ENCODE measurements at regions not wholly inside any gene's neighbourhood (a gene's known extent, or its start where the extent isn't known, plus 50 kb on each side); places are given as distances from the start of the nearest gene placed in this dataset.
"Not testable (repeated sequence)": the region's sequence is repeated elsewhere in the genome, so short reads cannot be mapped to it uniquely, and the experiment has no call there.

DNA sequence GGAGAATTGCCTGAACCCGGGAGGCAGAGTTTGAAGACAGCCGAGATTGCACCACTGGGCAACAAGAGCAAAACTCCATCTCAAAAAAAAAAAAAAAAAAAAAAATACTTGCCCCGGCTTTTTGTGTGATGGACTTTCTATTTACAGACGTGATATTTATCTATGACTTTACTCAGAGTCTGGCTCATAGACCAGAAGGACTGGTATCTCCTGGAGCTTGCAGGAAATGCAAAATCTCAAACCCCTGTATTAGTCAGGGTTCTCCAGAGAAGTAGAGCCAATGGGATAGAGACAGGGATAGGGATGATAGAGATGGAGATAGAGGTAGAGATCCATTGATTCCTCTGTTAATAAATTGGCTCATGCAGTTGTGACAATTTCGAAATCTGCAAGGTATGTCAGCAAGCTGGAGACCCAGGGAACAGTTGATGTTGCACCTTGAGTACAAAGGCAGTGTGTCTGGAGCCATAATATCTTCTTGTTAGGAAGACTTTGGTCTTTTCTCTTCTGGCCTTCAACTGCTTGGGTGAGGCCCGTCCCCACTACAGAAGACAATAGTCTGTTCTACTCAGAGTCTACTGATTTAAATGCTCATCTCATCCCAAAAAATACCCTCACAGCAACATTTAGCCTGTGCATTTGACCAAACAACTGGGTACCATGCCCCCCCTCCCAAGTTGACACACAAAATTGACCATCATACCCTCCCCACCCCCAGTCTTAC, 195.4 kb upstream of the MSX2 start:
- no peak for DNase-seq

DNA sequence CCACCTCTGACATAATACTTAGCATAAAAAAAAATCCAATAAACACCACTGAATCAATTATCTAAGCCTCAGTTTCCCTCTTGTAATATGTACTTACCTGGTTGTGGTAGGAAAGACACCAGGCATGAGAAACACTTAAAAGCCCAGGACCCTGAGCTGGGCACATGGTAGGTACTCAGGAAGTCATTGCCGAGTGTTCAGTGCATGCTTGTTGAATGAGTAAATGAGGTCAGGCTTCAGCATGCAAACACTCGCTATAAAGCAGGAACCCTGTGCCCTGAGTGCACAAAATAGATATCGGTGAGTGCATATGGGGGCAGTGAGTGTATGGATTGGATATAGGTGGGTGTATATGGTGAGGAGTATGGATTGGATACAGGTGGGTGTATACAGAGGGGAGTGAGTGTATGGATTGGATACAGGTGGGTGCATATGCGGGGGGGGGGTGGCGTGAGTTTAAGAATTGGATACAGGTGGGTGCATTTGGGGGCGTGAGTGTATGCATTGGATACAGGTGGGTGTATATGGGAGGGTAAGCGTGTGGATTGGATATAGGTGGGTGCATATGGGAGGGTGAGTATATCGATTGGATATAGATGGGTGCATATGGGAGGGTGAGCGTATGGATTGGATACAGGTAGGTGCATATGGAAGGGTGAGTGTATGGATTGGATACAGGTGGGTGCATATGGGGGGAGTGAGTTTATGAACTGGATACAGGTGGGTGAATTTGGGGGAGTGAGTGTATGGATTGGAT, 194.3 kb upstream of the MSX2 start:
- DNase-seq, result no peak

DNA sequence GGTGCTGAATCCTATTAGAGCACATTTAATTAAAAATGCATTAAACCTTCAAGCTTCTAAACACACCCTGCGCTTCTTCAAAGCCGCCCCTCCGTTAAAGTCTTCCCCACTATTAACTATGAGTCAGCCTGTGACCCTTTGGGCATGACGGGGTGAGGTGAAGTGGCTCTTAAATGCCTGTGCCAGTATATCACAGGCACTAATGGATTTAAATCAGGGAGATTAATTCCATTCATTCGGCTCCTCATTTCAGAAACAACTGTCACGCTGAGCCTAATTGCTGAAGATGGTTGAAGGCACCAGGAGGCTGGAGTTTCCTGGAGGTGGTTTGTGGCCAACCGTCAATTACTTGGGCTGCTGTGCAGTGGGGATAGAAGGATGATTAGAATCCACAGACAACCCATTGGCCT, 192.6 kb upstream of the MSX2 start:
- no peak for DNase-seq

DNA sequence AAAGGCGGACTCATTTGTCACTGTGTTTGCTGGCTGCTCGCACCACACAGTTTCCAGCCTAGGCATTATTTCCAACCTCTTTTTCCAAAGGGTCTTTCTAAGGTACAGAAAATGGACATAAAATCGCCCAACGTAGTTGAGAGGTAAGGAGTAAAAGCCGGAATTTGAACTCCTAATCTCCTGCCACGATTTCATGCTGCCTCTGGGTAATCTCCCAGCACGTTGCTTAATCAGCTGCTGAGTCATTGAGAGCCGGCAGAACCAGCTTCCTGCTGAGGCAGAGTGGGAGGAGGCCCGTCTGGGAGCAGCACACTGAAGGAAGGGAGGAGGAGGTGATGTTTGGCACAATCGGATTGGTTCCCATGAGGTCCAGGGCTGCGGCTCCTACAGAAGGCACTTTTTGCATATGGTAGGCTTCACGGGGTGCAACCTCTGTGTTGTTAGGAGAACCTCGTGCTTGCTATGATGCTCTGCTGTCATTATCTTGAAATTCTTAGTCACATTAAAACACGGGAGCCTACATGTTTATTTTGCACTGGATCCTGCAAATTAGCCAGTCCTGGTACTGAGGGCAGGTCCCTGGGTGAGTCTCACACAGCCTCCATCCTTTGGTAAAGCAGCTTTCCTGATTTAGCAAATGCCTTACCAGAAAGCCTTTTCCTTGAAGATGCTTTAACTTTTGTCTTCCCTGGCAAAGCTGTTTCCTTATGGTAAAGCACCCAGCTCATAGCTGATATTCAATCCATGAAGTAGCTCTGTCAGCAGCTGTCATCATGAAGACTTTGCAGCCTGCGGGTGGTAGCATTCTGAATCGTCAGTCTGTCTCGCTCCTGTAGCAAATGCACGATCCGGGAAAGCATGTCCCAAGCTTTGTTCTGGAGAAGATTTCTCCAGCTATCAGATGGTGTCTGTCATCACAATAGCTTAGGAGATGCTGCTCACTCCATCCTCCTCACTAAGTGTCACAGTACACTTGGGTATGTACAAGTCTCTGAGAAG, 191.6 kb upstream of the MSX2 start:
- DNase-seq, result peak; percentile 62

DNA sequence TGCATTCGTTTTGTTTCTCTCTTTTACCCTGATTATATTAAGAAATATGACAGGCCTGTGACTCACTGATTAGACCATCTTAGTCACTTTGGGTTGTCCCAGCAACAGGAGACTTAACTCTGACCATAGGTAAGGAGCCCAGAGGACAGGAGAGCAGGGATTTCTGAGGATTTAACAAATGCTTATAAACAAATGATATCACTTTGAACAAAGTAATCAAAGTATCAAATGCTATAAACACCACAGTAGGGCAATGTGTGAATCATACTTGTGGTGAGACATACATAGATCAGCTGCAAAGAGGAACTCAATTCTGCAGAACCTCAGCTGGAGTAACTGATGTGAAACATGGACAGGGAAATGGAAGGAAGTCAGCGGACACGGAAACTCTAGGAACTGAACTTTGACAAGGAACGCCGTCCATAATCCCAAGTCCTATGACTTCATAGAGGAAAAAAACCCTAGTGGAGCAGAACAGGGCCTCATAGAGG, 190.6 kb upstream of the MSX2 start:
- DNase-seq, result no peak

DNA sequence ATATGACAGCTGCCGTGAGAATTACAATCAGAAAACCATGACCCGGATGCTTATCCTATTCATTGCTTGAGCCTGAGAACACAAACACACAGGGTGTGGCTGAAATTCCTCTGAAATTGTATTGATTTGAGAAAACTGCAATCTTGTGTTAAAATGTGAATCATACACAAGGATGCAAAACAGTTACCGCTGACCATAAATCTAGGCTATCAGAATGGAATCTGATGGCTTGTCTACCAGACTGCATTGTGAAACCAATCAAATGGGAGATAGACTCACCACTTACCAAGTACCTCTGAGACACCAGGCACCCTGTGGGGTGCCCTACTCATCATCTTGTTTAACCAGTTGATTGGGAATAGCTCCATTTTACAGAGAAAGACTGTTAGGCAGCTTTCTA, 188.7 kb upstream of the MSX2 start:
- no peak for DNase-seq

DNA sequence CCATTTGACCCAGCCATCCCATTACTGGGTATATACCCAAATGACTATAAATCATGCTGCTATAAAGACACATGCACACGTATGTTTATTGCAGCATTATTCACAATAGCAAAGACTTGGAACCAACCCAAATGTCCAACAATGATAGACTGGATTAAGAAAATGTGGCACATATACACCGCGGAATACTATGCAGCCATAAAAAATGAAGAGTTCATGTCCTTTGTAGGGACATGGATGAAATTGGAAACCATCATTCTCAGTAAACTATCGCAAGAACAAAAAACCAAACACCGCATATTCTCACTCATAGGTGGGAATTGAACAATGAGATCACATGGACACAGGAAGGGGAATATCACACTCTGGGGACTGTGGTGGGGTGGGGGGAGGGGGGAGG, 184.6 kb upstream of the MSX2 start:
- not testable (repeated sequence) for DNase-seq

DNA sequence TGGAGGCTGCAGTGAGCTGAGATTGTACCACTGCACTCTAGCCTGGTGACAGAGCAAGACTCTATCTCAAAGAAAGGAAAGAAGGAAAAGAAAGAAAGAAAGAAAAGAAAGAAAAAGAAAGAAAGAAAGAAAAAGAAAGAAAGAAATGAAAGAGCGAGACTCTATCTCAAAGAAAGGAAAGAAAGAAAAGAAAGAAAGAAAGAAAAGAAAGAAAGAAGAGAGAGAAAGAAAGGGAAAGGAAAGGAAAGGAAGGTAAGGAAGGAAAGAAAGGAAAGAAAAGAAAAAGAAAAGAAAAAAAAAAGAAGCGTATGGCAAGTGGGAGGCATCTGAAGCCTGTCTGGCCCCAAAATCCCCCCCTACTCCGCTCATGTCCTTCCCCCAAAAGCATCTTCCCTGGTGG, 182.3 kb upstream of the MSX2 start:
- DNase-seq, result no peak

DNA sequence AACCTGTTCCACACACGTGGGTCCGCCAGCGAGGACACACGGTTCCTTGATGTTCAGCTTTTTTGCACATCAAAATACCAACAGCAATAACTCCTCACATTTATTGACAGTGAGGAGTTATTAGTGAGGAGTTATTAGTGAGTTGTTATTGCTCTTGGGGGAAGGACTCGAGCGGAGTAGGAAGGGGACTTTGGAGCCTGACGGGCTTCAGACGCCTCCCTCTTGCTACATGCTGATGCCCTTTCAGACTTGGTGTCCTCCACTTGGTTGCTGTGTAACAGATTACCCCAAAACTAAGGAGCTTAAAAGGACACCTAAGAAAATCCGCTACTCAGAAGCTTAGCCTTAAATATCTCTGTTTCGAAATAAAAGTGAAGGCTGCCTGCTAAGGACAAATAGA, 181.9 kb upstream of the MSX2 start:
- no peak for DNase-seq

DNA sequence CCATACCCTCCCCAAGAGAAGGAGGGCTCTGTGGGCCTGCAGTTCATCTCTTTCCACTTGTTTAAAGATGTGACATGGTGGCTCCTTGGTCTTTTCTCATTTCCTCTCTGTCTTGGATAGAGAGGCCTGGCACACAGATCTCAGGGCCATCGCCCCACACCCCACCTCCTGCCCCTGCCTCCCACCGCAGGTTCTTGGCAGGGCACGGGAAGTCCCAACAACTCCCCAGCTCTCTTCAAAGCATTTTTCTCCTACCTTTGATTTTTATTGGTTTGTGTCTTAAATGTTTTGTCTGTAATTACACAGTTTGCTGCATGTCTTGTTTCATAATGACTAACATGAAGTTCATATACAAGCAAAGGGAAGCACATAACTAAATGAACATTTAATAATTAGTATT, 178.5 kb upstream of the MSX2 start:
- no peak for DNase-seq

DNA sequence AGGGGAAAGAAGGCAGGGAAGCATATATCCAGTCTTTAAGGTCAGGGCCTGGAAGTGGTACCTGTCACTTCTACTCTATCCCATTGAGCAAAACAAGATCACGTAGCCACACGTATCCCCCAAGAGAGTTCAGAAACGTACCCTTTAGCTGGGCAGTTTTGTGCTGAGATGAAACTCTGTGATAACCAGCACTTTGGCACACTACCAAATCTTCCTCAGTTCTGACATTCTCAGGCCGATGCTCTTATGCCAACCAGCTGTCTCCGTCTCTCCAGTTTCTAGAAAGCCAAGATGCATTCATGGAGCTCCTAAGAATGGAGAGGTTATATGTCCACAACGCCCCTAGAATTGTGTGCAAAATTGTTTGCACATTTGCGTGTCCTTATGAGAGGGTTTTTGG, 176.6 kb upstream of the MSX2 start:
- no peak for DNase-seq

DNA sequence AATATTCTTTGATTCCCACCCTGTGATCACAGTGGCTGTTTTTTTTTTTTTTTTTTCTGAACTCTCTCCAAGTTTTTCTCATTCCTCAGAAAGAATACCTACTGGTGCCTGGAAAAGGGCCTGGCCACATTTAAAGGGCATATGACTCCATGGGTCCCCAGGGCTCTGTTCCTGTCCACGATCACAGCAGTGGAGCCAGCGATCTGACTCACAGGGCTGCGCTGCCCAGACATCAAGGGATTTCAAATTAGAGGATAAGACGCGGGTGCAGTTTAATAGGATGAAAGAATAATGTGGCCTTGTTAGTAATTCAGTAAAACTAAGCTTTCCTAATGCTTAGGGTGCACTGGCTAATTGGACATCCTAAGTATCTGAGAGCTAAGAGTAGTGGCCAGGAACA, 175.1 kb upstream of the MSX2 start:
- DNase-seq, result no peak

DNA sequence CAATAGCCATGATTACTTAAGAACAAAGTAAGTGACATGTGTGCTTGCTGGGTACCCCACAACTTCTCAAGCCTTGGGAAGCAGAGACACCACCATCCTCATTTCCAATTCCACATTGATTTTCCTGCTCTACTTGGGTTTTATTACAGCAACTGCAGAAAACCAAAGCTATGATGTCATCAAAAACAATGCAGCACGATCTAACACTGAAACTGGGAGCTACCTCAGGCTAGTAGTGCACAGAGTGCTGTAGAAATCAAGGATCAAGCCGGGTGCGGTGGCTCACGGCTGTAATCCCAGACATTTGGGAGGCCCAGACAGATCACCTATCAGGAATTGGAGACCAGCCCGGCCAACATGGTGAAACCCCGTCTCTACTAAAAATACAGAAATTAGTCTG, 174.4 kb upstream of the MSX2 start:
- no peak for DNase-seq

DNA sequence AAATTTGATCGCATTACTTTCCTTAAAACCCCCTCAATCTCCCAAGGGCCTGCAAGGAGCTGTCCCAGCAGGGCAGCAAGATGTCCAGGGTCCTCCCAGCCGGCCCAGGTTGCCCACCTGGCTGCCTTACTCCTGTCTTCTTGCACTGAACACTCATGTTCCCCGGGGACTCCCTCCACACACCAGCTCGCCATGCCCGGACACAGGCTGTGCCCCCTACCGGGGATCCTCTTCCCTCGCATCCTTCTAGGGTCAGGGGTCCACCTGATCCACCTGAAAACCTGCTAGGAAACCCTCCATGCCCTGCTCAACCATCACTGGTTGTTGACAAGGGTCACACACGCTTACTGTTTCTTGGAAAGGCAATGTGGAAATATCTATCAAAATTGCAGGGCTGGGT, 172.0 kb upstream of the MSX2 start:
- DNase-seq, result no peak

DNA sequence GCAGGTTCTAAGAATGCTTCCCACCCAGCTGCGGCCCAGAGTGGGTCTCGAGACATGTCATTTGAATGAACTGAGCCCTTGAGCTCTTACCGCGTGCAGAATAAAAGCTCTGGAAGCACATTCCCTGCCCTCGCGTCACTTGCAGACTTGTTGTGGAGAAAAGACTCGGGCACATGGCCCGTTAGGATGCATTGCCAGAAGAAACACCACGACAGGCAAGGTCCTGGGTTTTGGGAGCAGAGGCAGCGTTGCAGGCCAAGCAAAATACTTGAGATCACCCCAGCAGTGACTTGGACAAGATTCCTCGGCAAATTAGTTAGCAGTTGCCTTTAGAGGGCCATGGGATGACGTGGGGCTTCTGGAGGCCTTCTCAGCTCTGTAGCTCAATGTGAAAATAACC, 170.8 kb upstream of the MSX2 start:
- no peak for DNase-seq

DNA sequence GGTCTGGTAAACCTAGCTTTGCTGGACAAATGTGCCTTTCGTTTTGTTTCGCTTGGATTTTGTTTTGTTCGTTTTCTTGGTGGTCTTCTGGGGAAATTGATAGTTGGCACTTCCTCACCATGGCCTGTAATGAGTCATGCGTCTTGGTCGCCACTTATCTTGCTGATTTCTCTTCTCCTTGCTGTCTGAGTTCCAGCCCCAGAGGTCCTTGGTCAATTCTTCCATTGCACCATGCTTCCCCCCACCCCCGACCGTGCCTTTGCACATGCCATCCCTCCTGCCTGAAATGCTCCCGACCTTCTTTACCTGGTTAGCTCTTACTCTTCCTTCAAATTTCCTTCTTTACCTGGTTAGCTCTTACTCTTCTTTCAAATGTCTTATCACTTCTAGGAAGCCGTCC, 168.7 kb upstream of the MSX2 start:
- DNase-seq, result no peak

DNA sequence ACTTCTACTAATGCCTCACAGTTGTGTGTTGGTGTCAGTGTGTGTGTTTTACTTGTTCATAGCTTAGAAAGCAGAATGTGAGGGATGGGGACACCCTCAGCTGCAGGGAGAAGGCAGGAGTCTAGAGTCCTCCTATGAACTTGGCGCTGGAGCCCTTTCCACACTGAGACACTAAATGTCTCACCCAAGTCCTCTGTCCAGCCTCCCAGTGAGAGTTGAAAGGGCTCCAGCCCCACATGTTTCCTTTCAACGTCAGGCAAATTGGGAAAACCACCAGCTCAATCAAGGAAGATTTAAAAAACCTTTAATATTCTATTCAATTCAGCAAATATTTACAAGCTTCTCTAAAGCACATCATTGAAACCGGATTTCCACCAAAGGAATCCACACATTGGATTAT, 167.6 kb upstream of the MSX2 start:
- DNase-seq, result no peak

DNA sequence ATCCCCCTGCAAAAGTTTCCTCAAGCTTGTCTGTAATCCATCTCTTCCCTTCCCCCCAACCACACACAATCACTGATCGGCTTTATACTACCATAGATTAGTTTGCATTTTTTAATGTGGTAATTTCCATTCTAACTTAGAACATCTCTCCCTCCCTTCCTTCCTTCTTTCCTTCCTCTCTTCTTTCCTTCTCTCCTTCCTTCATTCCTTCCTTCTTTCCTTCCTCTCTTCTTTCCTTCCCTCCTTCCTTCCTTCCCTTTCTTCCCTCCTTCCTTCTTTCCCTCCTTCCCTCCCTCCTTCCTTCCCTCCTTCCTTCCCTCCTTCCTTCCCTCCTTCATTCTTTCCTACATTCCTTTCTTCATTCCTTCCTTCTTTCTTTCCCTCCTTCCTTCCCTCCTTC, 166.2 kb upstream of the MSX2 start:
- DNase-seq, result no peak

DNA sequence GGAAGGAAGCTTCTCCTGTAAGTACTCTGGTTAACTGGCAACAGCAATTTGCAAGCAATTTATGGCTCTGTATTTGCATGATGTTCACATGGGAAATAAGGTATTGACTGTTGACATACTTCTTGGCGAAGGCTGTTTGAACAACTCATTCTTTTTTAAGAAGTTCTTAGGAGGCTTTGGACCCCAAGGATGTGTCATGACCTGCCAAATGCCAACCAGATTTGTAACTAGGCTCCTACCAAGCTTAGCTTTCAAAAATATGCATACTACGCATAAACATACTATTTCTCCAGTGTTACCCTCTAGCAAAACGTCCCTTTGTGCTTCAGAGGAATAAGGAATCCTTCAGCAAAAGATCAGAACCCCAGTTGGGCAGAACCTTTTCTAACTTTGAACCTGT, 165.2 kb upstream of the MSX2 start:
- no peak for DNase-seq

DNA sequence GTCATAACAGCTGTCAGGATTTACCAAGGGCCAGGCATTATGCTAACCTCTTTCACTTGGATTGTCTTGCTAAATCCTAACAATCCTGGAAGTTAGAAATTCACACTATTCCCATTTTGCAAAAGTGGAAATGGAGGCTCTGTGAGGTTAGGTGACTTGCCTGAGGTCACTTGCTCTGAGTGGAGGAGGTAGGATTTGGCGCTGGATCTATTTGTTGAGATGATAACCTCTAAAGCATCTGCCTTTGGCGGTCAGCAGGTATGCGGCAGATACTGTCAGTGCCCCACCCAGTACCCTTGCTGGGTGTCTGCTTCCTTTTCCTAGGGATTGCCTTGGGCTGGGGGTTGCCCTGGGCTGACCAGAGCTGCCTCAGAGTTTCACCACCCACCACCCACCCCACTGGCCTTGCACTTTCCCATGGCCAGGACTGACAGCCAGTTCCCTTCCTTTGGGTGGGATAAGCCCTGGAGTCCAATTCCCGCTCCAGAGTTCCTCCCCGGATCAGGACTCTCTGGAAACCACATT, 164.8 kb upstream of the MSX2 start:
- DNase-seq, result no peak

DNA sequence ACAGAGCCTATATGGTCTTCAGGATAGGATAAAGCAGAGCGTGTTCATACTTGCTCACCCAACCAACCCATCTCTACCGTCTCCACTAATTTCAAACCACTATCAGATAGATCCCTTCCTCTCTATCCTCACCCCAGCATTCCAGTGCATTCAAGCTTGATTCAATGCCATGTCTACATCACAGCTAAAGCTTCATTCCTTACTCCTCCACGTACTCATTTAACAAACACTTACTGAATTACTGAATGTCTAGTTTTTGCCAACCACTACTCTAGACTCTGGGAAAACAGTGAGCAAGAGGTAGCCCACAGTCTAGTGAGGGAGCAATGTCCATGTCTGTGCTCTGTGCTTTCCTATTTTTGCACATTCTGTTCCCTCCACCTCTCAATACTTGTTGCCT, 163.5 kb upstream of the MSX2 start:
- DNase-seq, result no peak

DNA sequence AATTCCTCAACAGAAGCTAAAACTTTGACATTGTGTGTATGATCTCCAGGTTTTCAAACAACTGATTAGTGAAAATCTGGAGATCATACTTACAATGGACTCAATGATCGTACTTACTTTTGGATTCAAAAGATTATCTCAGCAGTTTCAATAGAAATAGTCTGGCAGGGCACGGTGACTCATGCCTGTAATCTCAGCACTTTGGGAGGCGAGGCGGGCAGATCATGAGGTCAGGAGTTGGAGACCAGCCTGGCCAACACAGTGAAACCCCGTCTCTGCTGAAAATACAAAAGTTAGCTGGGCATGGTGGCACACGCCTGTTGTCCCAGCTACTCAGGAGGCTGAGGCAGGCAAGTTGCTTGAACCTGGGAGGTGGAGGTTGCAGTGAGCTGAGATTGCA, 161.3 kb upstream of the MSX2 start:
- DNase-seq, result not testable (repeated sequence)

DNA sequence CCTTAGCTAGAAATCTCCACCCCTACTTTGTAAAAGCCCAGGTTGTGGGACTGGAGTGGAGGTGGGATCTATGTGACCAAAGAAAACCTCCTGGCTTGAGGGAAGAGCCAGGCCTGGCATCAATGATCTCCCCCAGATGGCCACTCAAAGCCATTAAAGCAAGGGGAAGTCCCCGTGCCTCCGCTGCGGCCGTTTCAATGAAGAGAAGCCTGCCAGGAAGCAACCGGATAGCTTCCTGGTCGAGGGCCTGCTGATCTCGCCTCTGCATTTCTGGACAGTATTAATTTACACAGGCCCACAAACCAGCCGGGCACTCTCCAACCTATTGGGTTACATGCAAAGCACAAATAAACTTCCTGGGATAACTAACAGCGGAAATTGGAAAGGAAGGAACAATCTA, 160.5 kb upstream of the MSX2 start:
- no peak for DNase-seq
